Heart left ventricle (tissue), 13 donors: ENCODE measurements at regions not wholly inside any gene's neighbourhood (a gene's known extent, or its start where the extent isn't known, plus 50 kb on each side); places are given as distances from the start of the nearest gene placed in this dataset.

Source experiments
- POLR2A ChIP-seq, 2 donors: fragments of 450-650 bp; IDR thresholded peaks; one replicate each; pipeline ENCODE4 v1.6.1; 2017; ENCODE audit warnings: antibody characterized with exemption in 2 of 2, mild to moderate bottlenecking in 2 of 2, moderate library complexity in 2 of 2
- TF ChIP-seq, protein P1 (sequence below), 12 donors: fragments of 200-600 bp; sonication (generic) in 4 of 12; IDR thresholded peaks; one replicate each; pipeline versions ENCODE4 v1.5.0 to v1.8.0; 2018 to 2022; ENCODE audit warnings: antibody characterized with exemption in 12 of 12, mild to moderate bottlenecking in 5 of 12
- donor health status: ischemic (EF 13 %, LVEDD 7.1; RV severe dilation, severe dysfunction).
- donor health status: DM: no; HTN: yes; CAD: no.
- donor health status: DM: no; HTN: no; CAD: no.
- donor health status: ischemic (EF 25% LVEDD 6.9; RV normal size, moderate dysfunction).
- donor health status: ischemic (EF 25% LVEDD 5.7; RV mildly dilated, moderate dysfunction).
- donor health status: ischemic (EF 35%, LVEDD 5.7; RV mildly dilated, moderate dysfunction).
- donor health status: nonischemic (EF 11% LVEDD 7.7; RV severe dilation, severe dysfunction).
- donor health status: DM: yes; HTN: yes; CAD: no.
- donor health status: PGD.
- donor health status: ischemic (EF 29% LVEDD 5.4; RV normal size, mild dysfunction).
- donor health status: nonischemic (EF 23%, LVEDD 6.1; RV moderate dilation, normal function).

- TF ChIP-seq, protein P1, sequence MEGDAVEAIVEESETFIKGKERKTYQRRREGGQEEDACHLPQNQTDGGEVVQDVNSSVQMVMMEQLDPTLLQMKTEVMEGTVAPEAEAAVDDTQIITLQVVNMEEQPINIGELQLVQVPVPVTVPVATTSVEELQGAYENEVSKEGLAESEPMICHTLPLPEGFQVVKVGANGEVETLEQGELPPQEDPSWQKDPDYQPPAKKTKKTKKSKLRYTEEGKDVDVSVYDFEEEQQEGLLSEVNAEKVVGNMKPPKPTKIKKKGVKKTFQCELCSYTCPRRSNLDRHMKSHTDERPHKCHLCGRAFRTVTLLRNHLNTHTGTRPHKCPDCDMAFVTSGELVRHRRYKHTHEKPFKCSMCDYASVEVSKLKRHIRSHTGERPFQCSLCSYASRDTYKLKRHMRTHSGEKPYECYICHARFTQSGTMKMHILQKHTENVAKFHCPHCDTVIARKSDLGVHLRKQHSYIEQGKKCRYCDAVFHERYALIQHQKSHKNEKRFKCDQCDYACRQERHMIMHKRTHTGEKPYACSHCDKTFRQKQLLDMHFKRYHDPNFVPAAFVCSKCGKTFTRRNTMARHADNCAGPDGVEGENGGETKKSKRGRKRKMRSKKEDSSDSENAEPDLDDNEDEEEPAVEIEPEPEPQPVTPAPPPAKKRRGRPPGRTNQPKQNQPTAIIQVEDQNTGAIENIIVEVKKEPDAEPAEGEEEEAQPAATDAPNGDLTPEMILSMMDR (IDR thresholded peaks at IDR 0.05), result no peak
- no peak for TF ChIP-seq POLR2A (IDR thresholded peaks at IDR 0.05)
Observed at GRCh38 chr5:60056191-60056590, 162.7 kb upstream of the PDE4D start.
